SK-MEL-5 (cell line): ENCODE measurements at regions not wholly inside any gene's neighbourhood (a gene's known extent, or its start where the extent isn't known, plus 50 kb on each side); places are given as distances from the start of the nearest gene placed in this dataset.
"Not testable (repeated sequence)": the region's sequence is repeated elsewhere in the genome, so short reads cannot be mapped to it uniquely, and the experiment has no call there.

Source experiments
- DNase-seq: peaks from one replicate; pipeline ENCODE4 v3.0.0-alpha.2; 2016; ENCODE audit warnings: low read depth, low spot score
- in situ Hi-C: cut with HindIII; loops from 2 replicates; pipeline ENCODE4 v1.10.0; 2016; ENCODE audit warnings: low sequenced_read_pairs, high pct_unique_total_duplicates, low pct_unique_long_range_greater_than_20kb
- small RNA-seq, 2 experiments: library from RNA; depleted of rRNA; stranded (forward); fragments of <200 nt; gene quantifications; one replicate each; pipeline ENCODE3, GENCODE V24; 2014

DNA sequence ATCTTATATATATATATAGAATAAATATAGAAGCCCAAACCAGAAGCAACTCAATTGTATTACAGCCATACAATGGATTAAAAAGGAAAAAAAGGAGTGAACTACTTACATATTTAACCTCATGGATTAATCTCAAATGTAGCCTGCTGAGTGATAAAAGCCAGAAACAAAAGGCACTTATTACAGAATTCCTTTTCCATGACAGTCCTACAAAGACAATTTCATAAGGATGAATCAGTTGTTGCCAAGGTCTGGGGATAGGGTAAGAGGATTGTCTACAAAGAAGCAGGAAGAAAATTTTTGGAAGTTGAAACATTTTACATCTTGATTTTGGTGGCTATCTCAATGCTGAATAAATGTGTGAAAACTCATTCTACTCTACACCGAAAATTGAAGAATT is 103.9 kb upstream of the DCC start:
- no peak for DNase-seq
- in situ Hi-C loops, result no loop called here

- DNase-seq, result peak; percentile 51
- in situ Hi-C loops, result no loop called here
Observed at GRCh38 chr18:52237551-52237950, 102.4 kb upstream of the DCC start.

- in situ Hi-C loops, result no loop called here
- no peak for DNase-seq
Observed at GRCh38 chr18:52242711-52243110, 97.3 kb upstream of the DCC start.

GRCh38 chr18:52244658-52245057 is 95.3 kb upstream of the DCC start:
- no peak for DNase-seq
- in situ Hi-C loops, result no loop called here

DNA sequence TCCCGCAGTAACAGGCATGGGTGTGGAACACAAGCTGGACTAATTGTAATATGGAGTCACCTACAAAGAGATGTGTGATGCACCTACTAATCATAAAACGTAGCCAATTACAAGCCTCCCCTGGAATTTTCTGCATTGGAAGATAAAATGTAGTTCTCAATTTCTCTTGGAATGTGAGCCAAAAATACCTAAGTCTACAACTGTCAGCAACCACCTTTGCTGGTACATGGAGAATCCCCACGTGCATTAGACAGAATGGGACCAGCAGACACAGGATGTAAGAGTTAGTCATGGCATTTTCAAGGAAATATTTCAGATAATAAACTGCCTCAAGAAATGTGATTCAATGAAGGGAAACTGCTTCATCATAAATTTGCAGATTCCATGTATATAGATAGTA is 85.6 kb upstream of the DCC start:
- in situ Hi-C loops, result no loop called here

GRCh38 chr18:52257417-52257816 is 82.6 kb upstream of the DCC start:
- DNase-seq, in situ Hi-C loops: not testable (repeated sequence)

More for the DNA sequence above, 85.6 kb upstream of the DCC start:
- no peak for DNase-seq

DNA sequence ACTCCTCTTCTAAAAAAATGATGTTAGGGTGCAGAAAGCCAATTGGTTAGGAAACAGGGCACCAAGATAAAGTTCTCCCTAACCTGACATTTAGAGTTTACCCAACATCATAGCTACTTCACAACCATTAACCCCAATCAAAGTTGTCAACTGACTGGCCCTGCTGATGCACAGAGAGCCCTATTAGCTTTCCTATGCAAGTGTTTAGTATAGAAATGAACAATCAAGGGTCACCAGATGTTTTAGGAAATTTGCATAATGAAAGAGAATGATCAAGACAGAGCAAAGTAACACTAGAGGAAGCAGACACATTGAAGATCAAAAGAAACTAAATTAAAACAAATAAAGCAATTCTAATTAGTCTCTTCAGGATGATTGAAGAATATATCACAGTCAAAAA is 64.2 kb upstream of the DCC start:
- in situ Hi-C loops, result no loop called here
- DNase-seq, result no peak

- DNase-seq, result no peak
- in situ Hi-C loops, result no loop called here
Observed at GRCh38 chr18:52277785-52278184, 62.2 kb upstream of the DCC start.

GRCh38 chr18:52278191-52278590 is 61.8 kb upstream of the DCC start:
- in situ Hi-C loops, result no loop called here
- no peak for DNase-seq

- in situ Hi-C loops, result no loop called here
- DNase-seq, result no peak
Observed at GRCh38 chr18:52280702-52281101, 59.3 kb upstream of the DCC start.

DNA sequence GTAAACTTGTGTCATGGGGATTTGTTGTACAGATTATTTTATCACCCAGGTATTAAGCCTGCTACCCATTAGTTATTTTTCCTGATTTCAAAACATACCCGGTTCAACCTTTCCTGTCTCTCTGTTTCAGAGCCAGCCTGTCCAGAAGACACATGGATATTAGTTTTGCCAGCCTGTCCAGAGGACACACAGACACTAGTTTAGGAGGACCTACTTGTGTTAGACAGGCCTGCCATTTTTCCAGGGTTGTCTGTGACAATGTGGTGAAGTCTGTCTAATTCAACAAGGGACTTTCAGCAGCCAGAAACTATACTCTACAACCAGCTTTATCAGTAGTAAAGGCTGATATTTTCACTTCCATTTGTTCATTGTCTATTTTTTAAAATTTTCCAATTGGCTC is 56.1 kb upstream of the DCC start:
- in situ Hi-C loops, result no loop called here
- no peak for DNase-seq

GRCh38 chr18:52286675-52287074 is 53.3 kb upstream of the DCC start:
- DNase-seq, result no peak
- in situ Hi-C loops, result no loop called here

GRCh38 chr18:52287151-52287550 is 52.8 kb upstream of the DCC start:
- DNase-seq, result no peak
- in situ Hi-C loops, result no loop called here

- in situ Hi-C loops, result no loop called here
Observed at GRCh38 chr18:52288403-52289004, 51.5 kb upstream of the DCC start.

DNA sequence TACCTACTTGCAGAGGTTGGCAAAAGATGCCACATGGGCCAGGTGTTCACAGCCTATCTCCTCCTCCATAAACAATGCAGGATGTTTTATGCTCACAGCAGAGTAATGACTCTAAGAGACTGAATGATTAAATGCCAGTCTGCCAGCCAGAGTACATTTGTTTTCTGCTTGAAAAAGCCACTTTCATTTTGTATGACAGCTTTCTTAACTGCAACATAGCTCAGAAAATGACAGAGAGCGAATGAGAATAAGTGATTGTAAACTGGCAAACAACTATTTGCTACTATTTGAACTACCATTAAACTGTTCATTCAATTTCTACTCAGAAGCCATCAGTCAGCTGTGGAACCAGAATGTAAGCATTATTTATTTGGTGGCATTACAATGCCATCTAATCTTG is 50.6 kb upstream of the DCC start:
- in situ Hi-C loops, result no loop called here
- DNase-seq, result no peak

More at GRCh38 chr18:52288403-52289004, 51.5 kb upstream of the DCC start:
- peak; percentile 22 for DNase-seq

Small RNA genes lying in the stretch of these regions (small RNA-seq; reads per million reads assigned to genes)
- 0 to 0.05 reads per million in 2 experiments for gene RNU1-46P
